Activated T-cell treated with anti-CD3 and anti-CD28 coated beads, Interleukin-2, amount 50 U/mL, for 72 hours (primary cell): ENCODE measurements at regions not wholly inside any gene's neighbourhood (a gene's known extent, or its start where the extent isn't known, plus 50 kb on each side); places are given as distances from the start of the nearest gene placed in this dataset.

Experiments used
- ATAC-seq, 2 donors: fragments of 150-1000 bp; cut with Tn5 transposase; replicated peaks in 1 of 2; 2 replicates each; pipeline ENCODE4 v1.10.0; 2021; ENCODE audit warnings: moderate library complexity in 2 of 2, mild to moderate bottlenecking in 1 of 2
- DNase-seq, 2 donors: peaks; one replicate each; pipeline ENCODE4 v3.0.0; 2021 to 2022; ENCODE audit warnings: mixed read lengths in 1 of 2
- H3K27ac Mint-ChIP-seq: one replicate; pipeline ENCODE4 v1.8.0; 2022; ENCODE audit warnings: mild to moderate bottlenecking, moderate library complexity, mixed read lengths
- H3K27me3 Mint-ChIP-seq: one replicate; pipeline ENCODE4 v1.8.0; 2022; ENCODE audit warnings: low read depth, mixed read lengths
- H3K36me3 Mint-ChIP-seq, 2 donors: one replicate each; pipeline ENCODE4 v1.8.0; 2022; ENCODE audit warnings: mixed read lengths in 2 of 2, mild to moderate bottlenecking in 1 of 2; ENCODE audit not compliant: insufficient read depth in 2 of 2
- H3K4me1 Mint-ChIP-seq: one replicate; pipeline ENCODE4 v1.8.0; 2022; ENCODE audit warnings: low read depth, mixed read lengths
- H3K4me3 Mint-ChIP-seq, 2 donors: one replicate each; pipeline ENCODE4 v1.8.0; 2022; ENCODE audit warnings: mild to moderate bottlenecking in 2 of 2, mixed read lengths in 2 of 2, moderate library complexity in 2 of 2
- H3K9me3 Mint-ChIP-seq, 2 donors: one replicate each; pipeline ENCODE4 v1.8.0; 2022; ENCODE audit warnings: mixed read lengths in 2 of 2

GRCh38 chr2:16511041-16511440 is 154.6 kb downstream of the CYRIA start:
- ATAC-seq (no peak), DNase-seq (no peak)
- Mint-ChIP-seq H3K9me3 (no peaks in the 10 kb centered on the region), H3K27ac (no peak overlapping the region), H3K27me3 (peaks cover 58% of the 10 kb centered on the region), H3K4me3 (no peak overlapping the region), H3K4me1 (no peaks in the 10 kb centered on the region), H3K36me3 (no peaks in the 10 kb centered on the region)

- Mint-ChIP-seq H3K4me1 (no peaks in the 10 kb centered on the region), H3K27ac (no peak overlapping the region), H3K27me3 (peaks cover 48% of the 10 kb centered on the region), H3K36me3 (no peaks in the 10 kb centered on the region), H3K9me3 (no peaks in the 10 kb centered on the region), H3K4me3 (no peak overlapping the region)
- no peak for ATAC-seq
- DNase-seq = no peak
Measured at GRCh38 chr2:16509042-16509441, 156.6 kb downstream of the CYRIA start.

GRCh38 chr2:16508490-16508851 is 157.2 kb downstream of the CYRIA start:
- ATAC-seq = no peak
- Mint-ChIP-seq H3K9me3 (no peaks in the 10 kb centered on the region), H3K4me1 (no peaks in the 10 kb centered on the region), H3K27me3 (peaks cover 48% of the 10 kb centered on the region), H3K4me3 (no peak overlapping the region), H3K27ac (no peak overlapping the region), H3K36me3 (no peaks in the 10 kb centered on the region)
- no peak for DNase-seq

DNA sequence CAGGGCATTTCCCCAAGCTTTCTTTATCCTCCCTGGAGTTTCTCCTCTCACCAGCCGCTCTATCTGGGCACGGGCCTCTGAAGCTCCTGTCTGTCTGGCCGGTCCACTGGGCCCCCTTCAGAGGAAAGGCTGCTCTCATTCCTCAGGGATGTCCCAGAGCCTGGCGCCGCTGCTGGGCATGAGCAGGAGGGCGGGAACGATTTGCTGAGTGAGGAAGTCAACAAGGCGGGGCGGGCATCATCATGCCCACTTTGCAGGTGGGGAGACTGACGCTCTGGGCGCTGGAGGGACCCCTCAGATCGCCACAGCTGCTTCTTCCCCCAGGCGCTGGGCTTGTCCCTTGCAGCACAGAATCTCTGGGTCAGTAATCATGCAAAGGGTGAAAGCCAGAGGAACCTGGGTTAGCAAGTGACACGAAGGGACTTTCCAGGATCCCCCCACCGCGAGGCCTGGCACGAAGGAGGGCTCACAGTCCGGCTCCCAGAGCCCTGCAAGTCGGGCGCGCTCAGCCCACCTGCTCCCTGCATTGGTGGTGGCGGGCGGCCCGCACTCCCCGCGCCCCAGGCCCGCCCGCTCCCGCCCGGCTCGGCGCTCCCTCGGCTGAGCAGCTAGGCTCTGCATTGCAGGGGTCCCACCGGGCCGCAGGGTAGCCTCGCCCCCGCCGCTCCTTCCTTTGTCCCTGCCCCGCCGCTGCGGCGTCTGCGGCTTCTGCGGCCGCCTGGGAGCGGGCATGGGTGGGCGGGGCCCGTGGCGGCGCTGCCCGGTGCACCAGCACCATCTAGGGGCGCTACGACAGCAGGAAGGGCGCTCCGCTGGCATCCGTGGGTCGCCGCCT is 157.8 kb downstream of the CYRIA start:
- Mint-ChIP-seq H3K4me3 (no peak overlapping the region), H3K9me3 (no peaks in the 10 kb centered on the region), H3K4me1 (no peaks in the 10 kb centered on the region), H3K27me3 (peaks cover 48% of the 10 kb centered on the region), H3K27ac (no peak overlapping the region), H3K36me3 (no peaks in the 10 kb centered on the region)
- ATAC-seq (peak; percentile 28 to 39), DNase-seq (peak; percentile 3 to 19)

GRCh38 chr2:16506366-16506765 is 159.3 kb downstream of the CYRIA start:
- Mint-ChIP-seq H3K9me3 (no peaks in the 10 kb centered on the region), H3K27me3 (peaks cover 35% of the 10 kb centered on the region), H3K27ac (no peak overlapping the region), H3K36me3 (no peaks in the 10 kb centered on the region), H3K4me1 (no peaks in the 10 kb centered on the region), H3K4me3 (no peak overlapping the region)
- DNase-seq (no peak), ATAC-seq (no peak)

DNA sequence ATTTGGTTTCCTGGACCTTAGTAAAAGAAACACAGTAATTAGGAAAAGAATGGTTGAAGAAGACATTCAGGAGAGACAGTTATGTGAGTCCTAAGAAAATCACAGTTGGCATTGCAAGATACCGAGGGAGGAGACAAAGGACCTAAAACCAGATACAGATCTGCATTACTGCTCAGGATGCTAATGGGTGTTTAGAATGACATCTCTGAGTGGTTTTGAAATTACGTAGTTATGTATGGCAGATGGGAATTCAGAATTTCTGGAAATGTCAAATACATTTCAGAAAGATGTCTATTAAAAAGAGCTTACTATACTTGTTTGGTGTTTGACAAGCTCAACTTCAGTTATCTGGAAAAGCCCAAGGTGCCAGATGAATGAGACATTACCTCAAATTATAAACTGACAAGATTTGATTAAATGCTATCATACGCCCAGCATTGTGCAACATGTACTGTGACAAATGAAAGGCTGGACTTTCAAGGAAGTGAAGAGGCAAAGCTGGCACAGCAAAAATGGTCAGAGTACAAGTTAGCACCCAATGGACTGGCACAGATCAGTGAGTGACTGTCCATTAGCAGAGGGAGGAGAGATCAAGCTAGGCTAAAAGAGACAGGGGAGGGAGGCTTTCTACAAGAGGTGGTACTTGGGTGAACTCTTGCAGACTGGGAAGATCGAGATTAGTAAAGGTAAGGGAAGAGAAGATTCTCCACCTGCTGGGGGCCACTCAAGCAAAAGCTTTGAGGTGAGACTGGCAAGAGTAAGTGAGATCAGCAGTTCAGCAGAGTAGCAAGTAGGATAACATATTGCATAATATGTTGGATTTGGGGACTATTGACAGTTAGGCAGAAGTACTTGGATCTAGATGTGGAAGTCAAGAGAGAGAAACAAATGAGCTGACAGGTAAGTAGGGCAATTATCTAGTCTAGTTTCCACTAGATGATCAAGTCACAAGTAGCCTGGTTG is 168.9 kb downstream of the CYRIA start:
- peaks cover 6% of the 10 kb centered on the region for H3K27me3 Mint-ChIP-seq
- no peaks in the 10 kb centered on the region for H3K36me3 Mint-ChIP-seq
- H3K27ac Mint-ChIP-seq = no peak overlapping the region

GRCh38 chr2:16495509-16496208 is 170.0 kb downstream of the CYRIA start:
- Mint-ChIP-seq H3K4me1 (no peaks in the 10 kb centered on the region), H3K27ac (no peak overlapping the region), H3K9me3 (no peaks in the 10 kb centered on the region), H3K36me3 (no peaks in the 10 kb centered on the region), H3K4me3 (no peak overlapping the region), H3K27me3 (peaks cover 6% of the 10 kb centered on the region)
- ATAC-seq (no peak), DNase-seq (no peak)

More for the DNA sequence above, 168.9 kb downstream of the CYRIA start:
- DNase-seq (no peak), ATAC-seq (no peak)
- Mint-ChIP-seq H3K4me1 (no peaks in the 10 kb centered on the region), H3K9me3 (no peaks in the 10 kb centered on the region), H3K4me3 (no peak overlapping the region)

- ATAC-seq (no peak), DNase-seq (no peak)
- Mint-ChIP-seq H3K27me3 (peaks cover 6% of the 10 kb centered on the region), H3K4me1 (no peaks in the 10 kb centered on the region), H3K36me3 (no peaks in the 10 kb centered on the region), H3K27ac (no peak overlapping the region), H3K4me3 (no peak overlapping the region), H3K9me3 (no peaks in the 10 kb centered on the region)
Measured at GRCh38 chr2:16494836-16495508, 170.7 kb downstream of the CYRIA start.

DNA sequence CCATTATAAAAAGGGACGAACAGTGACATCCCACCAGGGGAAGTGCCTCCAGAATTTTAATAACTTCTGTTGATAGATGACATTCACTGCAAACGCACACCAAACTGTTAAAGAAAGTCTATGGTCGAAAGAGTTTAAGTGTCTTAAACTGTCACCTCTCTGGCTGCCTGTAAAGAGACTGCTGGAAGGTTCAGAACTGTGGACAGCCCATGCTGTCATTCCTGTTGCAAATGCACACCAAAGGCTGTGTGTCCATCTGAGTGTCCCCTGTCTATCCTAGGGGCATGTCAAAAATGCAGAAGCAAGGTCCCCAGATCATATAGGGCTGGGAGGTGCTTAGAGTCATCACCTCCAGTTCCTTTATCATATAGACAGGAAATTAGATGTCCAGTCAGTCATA is 171.8 kb downstream of the CYRIA start:
- H3K27ac Mint-ChIP-seq = no peak overlapping the region
- ATAC-seq = no peak
- H3K27me3 Mint-ChIP-seq = no peaks in the 10 kb centered on the region
- no peaks in the 10 kb centered on the region for H3K36me3 Mint-ChIP-seq
- no peak for DNase-seq
- H3K4me3 Mint-ChIP-seq = no peak overlapping the region
- H3K4me1 Mint-ChIP-seq = no peaks in the 10 kb centered on the region
- H3K9me3 Mint-ChIP-seq = no peaks in the 10 kb centered on the region

DNA sequence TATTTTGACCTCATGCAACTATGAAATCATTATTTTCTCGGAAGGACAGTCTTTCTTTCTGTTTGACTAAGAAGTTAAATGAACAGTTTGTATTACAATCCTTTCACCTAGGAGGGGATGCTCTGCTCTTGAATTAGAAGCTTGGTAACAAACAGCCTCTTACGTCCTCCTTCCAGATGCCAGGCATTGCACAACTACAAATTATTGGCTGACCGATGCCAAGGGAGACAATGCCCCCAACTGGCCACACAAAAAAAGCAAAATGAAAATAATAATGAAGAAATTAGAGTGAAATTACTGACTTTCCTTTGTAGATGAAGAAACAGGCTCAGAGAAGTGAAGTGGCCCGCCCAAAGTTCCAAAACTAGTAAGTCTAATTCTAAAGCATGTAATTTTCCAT is 177.9 kb downstream of the CYRIA start:
- no peak overlapping the region for H3K4me3 Mint-ChIP-seq
- ATAC-seq (no peak), DNase-seq (no peak)
- H3K4me1 Mint-ChIP-seq = no peaks in the 10 kb centered on the region
- no peak overlapping the region for H3K27ac Mint-ChIP-seq
- no peaks in the 10 kb centered on the region for H3K9me3 Mint-ChIP-seq
- no peaks in the 10 kb centered on the region for H3K36me3 Mint-ChIP-seq
- H3K27me3 Mint-ChIP-seq = peaks cover 24% of the 10 kb centered on the region

GRCh38 chr2:16485251-16485650 is 180.4 kb downstream of the CYRIA start:
- Mint-ChIP-seq H3K36me3 (no peaks in the 10 kb centered on the region), H3K4me3 (no peak overlapping the region), H3K27ac (no peak overlapping the region), H3K9me3 (no peaks in the 10 kb centered on the region), H3K4me1 (no peaks in the 10 kb centered on the region), H3K27me3 (peaks cover 38% of the 10 kb centered on the region)
- no peak for DNase-seq
- no peak for ATAC-seq

DNA sequence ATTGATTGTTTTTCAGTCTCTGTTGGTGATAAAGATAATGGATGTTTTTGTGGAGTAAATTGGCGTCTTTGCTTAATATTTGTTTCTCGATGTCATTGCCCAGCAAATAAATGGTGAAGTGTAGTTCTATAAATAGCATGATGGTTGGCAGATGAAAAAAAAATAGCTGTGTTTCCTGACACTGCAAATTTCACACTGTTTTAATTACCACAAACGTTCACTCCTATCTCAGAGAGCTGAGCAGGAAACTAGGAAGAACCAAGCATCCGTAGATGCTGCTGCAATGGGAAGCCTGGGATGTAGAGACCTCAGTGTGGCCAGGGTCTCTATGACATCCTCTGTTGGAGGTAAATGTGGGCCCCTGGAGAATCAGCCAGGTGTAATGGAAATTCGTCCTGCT is 183.2 kb downstream of the CYRIA start:
- Mint-ChIP-seq H3K36me3 (no peaks in the 10 kb centered on the region), H3K4me1 (no peaks in the 10 kb centered on the region), H3K27me3 (peaks cover 57% of the 10 kb centered on the region), H3K27ac (no peak overlapping the region), H3K4me3 (no peak overlapping the region), H3K9me3 (no peaks in the 10 kb centered on the region)
- ATAC-seq (no peak), DNase-seq (no peak)
